Astrocyte (in vitro differentiated cells and primary cell): ENCODE measurements at regions not wholly inside any gene's neighbourhood (a gene's known extent, or its start where the extent isn't known, plus 50 kb on each side); places are given as distances from the start of the nearest gene placed in this dataset.

Experiments used
- DNase-seq: peaks from one replicate; pipeline ENCODE4 v3.0.0-alpha.2; 2010; ENCODE audit warnings: low read depth
- FAIRE-seq: peaks from 2 replicates; lab custom pipeline; 2011; peaks lifted over from hg19 to GRCh38; lab: Jason Lieb, UNC
- H2AFZ ChIP-seq: 2 replicates; pipeline ENCODE4 v1.6.0; 2012; ENCODE audit warnings: low read depth, low read length, inconsistent platforms
- H3K27ac ChIP-seq: 2 replicates; pipeline ENCODE4 v1.5.1; 2011; ENCODE audit warnings: low read depth, low read length, inconsistent platforms
- H3K27me3 ChIP-seq: 2 replicates; pipeline ENCODE4 v1.6.0; 2011; ENCODE audit warnings: low read length, inconsistent platforms; ENCODE audit not compliant: insufficient read depth
- H3K36me3 ChIP-seq: 2 replicates; pipeline ENCODE4 v1.5.1; 2011; ENCODE audit warnings: low read length, inconsistent platforms; ENCODE audit not compliant: insufficient read depth
- H3K4me1 ChIP-seq: 2 replicates; pipeline ENCODE4 v1.5.1; 2011; ENCODE audit warnings: low read length, inconsistent platforms; ENCODE audit not compliant: insufficient read depth
- H3K4me2 ChIP-seq: 2 replicates; pipeline ENCODE4 v1.6.0; 2012; ENCODE audit warnings: low read length, inconsistent platforms
- H3K4me3 ChIP-seq: 2 replicates; pipeline ENCODE4 v1.5.1; 2011; ENCODE audit warnings: low read depth, mild to moderate bottlenecking, low read length, inconsistent platforms; ENCODE audit not compliant: insufficient read depth
- H3K79me2 ChIP-seq: 2 replicates; pipeline ENCODE4 v1.6.0; 2012; ENCODE audit warnings: mild to moderate bottlenecking, low read length, inconsistent platforms; ENCODE audit not compliant: insufficient read depth
- H3K9ac ChIP-seq: 2 replicates; pipeline ENCODE4 v1.6.0; 2012; ENCODE audit warnings: mild to moderate bottlenecking, low read length, inconsistent platforms
- H3K9me3 ChIP-seq: 2 replicates; pipeline ENCODE4 v1.5.1; 2012; ENCODE audit warnings: low read depth, mild to moderate bottlenecking, low read length, inconsistent platforms; ENCODE audit not compliant: insufficient read depth
- H4K20me1 ChIP-seq: 2 replicates; pipeline ENCODE4 v1.6.0; 2012; ENCODE audit warnings: low read length, inconsistent platforms; ENCODE audit not compliant: insufficient read depth
- H3K27ac Mint-ChIP-seq: one replicate; pipeline ENCODE4 v1.8.0; 2021; ENCODE audit warnings: mild to moderate bottlenecking, mixed read lengths; ENCODE audit not compliant: unreplicated experiment
- H3K27me3 Mint-ChIP-seq: one replicate; pipeline ENCODE4 v1.8.0; 2021; ENCODE audit warnings: low read depth, mixed read lengths; ENCODE audit not compliant: unreplicated experiment
- H3K36me3 Mint-ChIP-seq: one replicate; pipeline ENCODE4 v1.8.0; 2021; ENCODE audit warnings: low read depth, mixed read lengths; ENCODE audit not compliant: unreplicated experiment
- H3K4me1 Mint-ChIP-seq: one replicate; pipeline ENCODE4 v1.8.0; 2021; ENCODE audit warnings: low read depth, mixed read lengths; ENCODE audit not compliant: unreplicated experiment
- H3K4me3 Mint-ChIP-seq: one replicate; pipeline ENCODE4 v1.8.0; 2021; ENCODE audit warnings: mild to moderate bottlenecking, moderate library complexity, mixed read lengths; ENCODE audit not compliant: unreplicated experiment
- H3K9me3 Mint-ChIP-seq: one replicate; pipeline ENCODE4 v1.8.0; 2021; ENCODE audit warnings: mild to moderate bottlenecking, mixed read lengths; ENCODE audit not compliant: unreplicated experiment
- EZH2 ChIP-seq: IDR thresholded peaks from 2 replicates; pipeline ENCODE4 v1.6.1; 2012; ENCODE audit warnings: mild to moderate bottlenecking, low read length, inconsistent platforms; ENCODE audit not compliant: insufficient read depth
- TF ChIP-seq, protein P1 (sequence below): IDR thresholded peaks from 2 replicates; pipeline ENCODE4 v1.5.1; 2011; ENCODE audit warnings: low read depth, mild to moderate bottlenecking, inconsistent platforms, low read length, moderate library complexity; ENCODE audit not compliant: insufficient read depth

DNA sequence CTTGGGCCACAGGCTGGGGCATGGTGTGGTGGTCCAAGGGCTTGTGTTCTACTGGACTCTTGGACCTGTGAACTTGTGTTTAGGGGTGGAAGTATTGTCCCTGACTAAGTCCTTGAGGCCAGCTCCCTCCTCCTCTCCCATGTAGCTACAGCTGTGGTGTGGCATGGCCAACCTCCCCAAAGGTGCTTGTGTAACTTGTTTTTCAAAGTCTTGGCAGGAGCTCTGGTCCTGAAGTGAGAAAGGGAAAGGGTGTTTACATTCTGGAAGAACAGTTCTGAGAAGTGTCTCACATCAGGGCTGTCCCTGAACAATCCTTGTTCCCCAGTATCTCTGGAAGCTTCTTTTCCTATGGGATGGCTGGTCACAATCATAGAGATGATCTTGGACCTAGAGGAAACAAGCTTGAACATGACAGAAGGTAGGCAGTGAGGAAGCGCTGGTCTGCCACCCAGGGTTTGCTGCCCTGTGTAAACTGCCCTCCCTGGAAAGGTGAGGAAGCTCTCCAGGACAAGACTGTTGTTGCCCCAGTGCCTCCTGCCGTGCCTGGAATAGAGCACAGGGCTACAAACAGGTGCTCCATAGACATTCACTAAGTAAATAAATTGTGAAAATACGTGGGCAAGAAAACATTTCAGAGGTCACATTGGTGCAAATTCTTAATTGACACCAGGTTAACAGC, 64.6 kb upstream of the KLF9 start:
- DNase-seq = no peak
- no peak overlapping the region for H3K27ac ChIP-seq
- no peak for TF ChIP-seq EZH2
- TF ChIP-seq, protein P1, sequence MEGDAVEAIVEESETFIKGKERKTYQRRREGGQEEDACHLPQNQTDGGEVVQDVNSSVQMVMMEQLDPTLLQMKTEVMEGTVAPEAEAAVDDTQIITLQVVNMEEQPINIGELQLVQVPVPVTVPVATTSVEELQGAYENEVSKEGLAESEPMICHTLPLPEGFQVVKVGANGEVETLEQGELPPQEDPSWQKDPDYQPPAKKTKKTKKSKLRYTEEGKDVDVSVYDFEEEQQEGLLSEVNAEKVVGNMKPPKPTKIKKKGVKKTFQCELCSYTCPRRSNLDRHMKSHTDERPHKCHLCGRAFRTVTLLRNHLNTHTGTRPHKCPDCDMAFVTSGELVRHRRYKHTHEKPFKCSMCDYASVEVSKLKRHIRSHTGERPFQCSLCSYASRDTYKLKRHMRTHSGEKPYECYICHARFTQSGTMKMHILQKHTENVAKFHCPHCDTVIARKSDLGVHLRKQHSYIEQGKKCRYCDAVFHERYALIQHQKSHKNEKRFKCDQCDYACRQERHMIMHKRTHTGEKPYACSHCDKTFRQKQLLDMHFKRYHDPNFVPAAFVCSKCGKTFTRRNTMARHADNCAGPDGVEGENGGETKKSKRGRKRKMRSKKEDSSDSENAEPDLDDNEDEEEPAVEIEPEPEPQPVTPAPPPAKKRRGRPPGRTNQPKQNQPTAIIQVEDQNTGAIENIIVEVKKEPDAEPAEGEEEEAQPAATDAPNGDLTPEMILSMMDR = no peak
- no peak overlapping the region for H3K4me3 Mint-ChIP-seq
- H3K27me3 Mint-ChIP-seq = peaks cover 15% of the 10 kb centered on the region
- H3K36me3 Mint-ChIP-seq = no peaks in the 10 kb centered on the region
- H3K27me3 ChIP-seq = no peaks in the 10 kb centered on the region
- no peak overlapping the region for H3K9ac ChIP-seq
- no peaks in the 10 kb centered on the region for H3K79me2 ChIP-seq
- H3K4me2 ChIP-seq = no peak overlapping the region
- no peak overlapping the region for H2AFZ ChIP-seq
- no peak overlapping the region for H3K27ac Mint-ChIP-seq
- peaks cover 9% of the 10 kb centered on the region for H3K4me1 Mint-ChIP-seq
- no peaks in the 10 kb centered on the region for H3K9me3 Mint-ChIP-seq
- peaks cover 16% of the 10 kb centered on the region for H3K4me1 ChIP-seq
- no peaks in the 10 kb centered on the region for H3K9me3 ChIP-seq
- H3K4me3 ChIP-seq = no peak overlapping the region
- no peak for FAIRE-seq
- H4K20me1 ChIP-seq = no peaks in the 10 kb centered on the region
- H3K36me3 ChIP-seq = no peaks in the 10 kb centered on the region

DNA sequence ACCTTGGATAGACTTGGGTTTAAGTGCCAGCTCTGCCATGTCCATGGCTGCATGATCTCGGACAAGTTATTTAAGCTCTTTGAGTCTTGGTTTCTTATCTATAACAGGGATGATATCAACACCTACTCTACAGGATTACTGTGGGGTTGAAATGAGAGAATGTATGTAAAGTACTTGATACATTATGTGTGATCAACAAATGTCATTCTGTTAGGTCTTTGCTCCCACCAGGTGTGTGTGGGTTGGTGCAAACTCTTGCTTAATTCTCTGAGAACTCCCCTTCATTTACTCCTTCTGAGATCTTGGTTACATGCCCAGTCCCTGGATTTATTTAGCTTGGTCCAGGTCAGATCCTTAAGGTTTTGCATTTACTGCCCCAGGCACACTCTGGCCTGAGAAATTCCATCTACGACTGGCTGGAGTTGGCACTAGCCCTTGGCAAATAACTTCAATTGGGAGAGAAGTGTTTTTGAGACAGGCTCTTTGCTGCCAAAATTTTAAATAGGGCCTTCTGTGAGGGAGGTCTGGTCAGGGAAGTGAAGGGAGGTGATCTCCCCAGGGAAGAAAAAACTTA, 63.5 kb upstream of the KLF9 start:
- Mint-ChIP-seq H3K4me3 (no peak overlapping the region), H3K9me3 (no peaks in the 10 kb centered on the region), H3K36me3 (no peaks in the 10 kb centered on the region), H3K4me1 (peaks cover 9% of the 10 kb centered on the region), H3K27me3 (peaks cover 15% of the 10 kb centered on the region), H3K27ac (no peak overlapping the region)
- no peaks in the 10 kb centered on the region for H3K9me3 ChIP-seq
- no peaks in the 10 kb centered on the region for H3K27me3 ChIP-seq
- H3K36me3 ChIP-seq = no peaks in the 10 kb centered on the region
- no peak overlapping the region for H3K27ac ChIP-seq
- no peaks in the 10 kb centered on the region for H4K20me1 ChIP-seq
- no peak for FAIRE-seq
- H3K9ac ChIP-seq = no peak overlapping the region
- H3K4me2 ChIP-seq = no peak overlapping the region
- peaks cover 16% of the 10 kb centered on the region for H3K4me1 ChIP-seq
- no peak for DNase-seq
- no peaks in the 10 kb centered on the region for H3K79me2 ChIP-seq
- no peak for TF ChIP-seq EZH2
- TF ChIP-seq, protein P1 = no peak
- no peak overlapping the region for H2AFZ ChIP-seq
- H3K4me3 ChIP-seq = no peak overlapping the region

DNA sequence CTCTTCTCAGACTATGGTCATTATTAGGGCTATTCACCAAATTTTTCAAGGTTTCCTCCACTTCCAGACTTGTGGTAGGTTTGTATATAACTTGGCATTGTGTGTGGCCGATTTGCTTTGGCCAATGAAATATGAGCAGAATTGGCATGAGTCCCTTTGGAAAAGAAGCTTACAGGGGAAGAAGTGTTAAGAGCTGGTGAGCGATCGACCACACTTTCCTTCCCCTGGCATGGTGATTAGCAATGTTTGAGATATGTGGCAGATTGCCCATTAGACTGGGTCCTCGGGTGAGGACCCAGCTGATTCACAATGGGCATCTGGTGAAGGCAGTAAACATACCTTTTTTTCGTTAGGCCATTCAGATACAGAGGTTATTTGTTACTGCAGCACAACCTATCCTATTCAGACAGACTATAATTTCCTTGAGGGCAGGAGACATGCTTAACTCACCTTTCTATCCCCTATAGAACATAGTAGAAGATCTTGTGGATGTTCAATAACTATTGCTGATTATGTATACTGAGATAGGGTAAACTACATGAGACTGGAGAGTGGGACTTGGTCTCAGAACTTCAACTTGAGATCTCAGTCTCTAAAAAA, 62.8 kb upstream of the KLF9 start:
- Mint-ChIP-seq H3K27ac (no peak overlapping the region), H3K27me3 (peaks cover 15% of the 10 kb centered on the region), H3K36me3 (no peaks in the 10 kb centered on the region), H3K9me3 (no peaks in the 10 kb centered on the region), H3K4me1 (peaks cover 9% of the 10 kb centered on the region), H3K4me3 (no peak overlapping the region)
- Histone ChIP-seq H3K9ac (no peak overlapping the region), H3K27ac (no peak overlapping the region), H3K9me3 (no peaks in the 10 kb centered on the region), H3K4me3 (no peak overlapping the region), H3K27me3 (no peaks in the 10 kb centered on the region), H3K4me1 (peaks cover 16% of the 10 kb centered on the region), H4K20me1 (no peaks in the 10 kb centered on the region), H2AFZ (no peak overlapping the region), H3K79me2 (no peaks in the 10 kb centered on the region), H3K4me2 (no peak overlapping the region), H3K36me3 (no peaks in the 10 kb centered on the region)
- FAIRE-seq = no peak
- peak; percentile 55 for DNase-seq
- no peak for TF ChIP-seq EZH2
- TF ChIP-seq, protein P1 = no peak
